HG03521 (cell line): ENCODE measurements at regions not wholly inside any gene's neighbourhood (a gene's known extent, or its start where the extent isn't known, plus 50 kb on each side); places are given as distances from the start of the nearest gene placed in this dataset.

Experiments used
- ATAC-seq: cut with Tn5 transposase; IDR thresholded peaks from one replicate; pipeline ENCODE4 v1.9.1; 2021; ENCODE audit warnings: mild to moderate bottlenecking, moderate library complexity; ENCODE audit not compliant: unreplicated experiment

- no peak for ATAC-seq
These were observed 239.2 kb downstream of the MSRB3 start for GRCh38 chr12:65517656-65518210.

- no peak for ATAC-seq
These were observed 240.3 kb downstream of the MSRB3 start for GRCh38 chr12:65518771-65519170.

GRCh38 chr12:65520658-65521057 lies 242.2 kb downstream of the MSRB3 start:
- ATAC-seq: no peak

GRCh38 chr12:65522956-65523860 lies 244.7 kb downstream of the MSRB3 start:
- no peak for ATAC-seq

- no peak for ATAC-seq
These were observed 246.2 kb downstream of the MSRB3 start for GRCh38 chr12:65524666-65525065.

GRCh38 chr12:65525491-65526141 lies 247.1 kb downstream of the MSRB3 start:
- ATAC-seq: no peak

- ATAC-seq: no peak
These were observed 247.8 kb downstream of the MSRB3 start for GRCh38 chr12:65526311-65526710.

- ATAC-seq: no peak
These were observed 249.6 kb downstream of the MSRB3 start for GRCh38 chr12:65528127-65528526.

GRCh38 chr12:65529106-65529505 lies 250.6 kb downstream of the MSRB3 start:
- ATAC-seq: no peak

GRCh38 chr12:65529771-65530435 lies 251.4 kb downstream of the MSRB3 start:
- no peak for ATAC-seq

GRCh38 chr12:65532162-65532561 lies 253.7 kb downstream of the MSRB3 start:
- no peak for ATAC-seq

- ATAC-seq: no peak
These were observed 254.3 kb downstream of the MSRB3 start for GRCh38 chr12:65532764-65533163.

- ATAC-seq: no peak
These were observed 254.8 kb downstream of the MSRB3 start for GRCh38 chr12:65533177-65533883.

- no peak for ATAC-seq
These were observed 255.9 kb downstream of the MSRB3 start for GRCh38 chr12:65534238-65534841.

GRCh38 chr12:65535946-65536345 lies 257.5 kb downstream of the MSRB3 start:
- ATAC-seq: no peak

GRCh38 chr12:65536351-65536750 lies 257.9 kb downstream of the MSRB3 start:
- no peak for ATAC-seq

GRCh38 chr12:65536876-65537681 lies 258.6 kb downstream of the MSRB3 start:
- no peak for ATAC-seq

GRCh38 chr12:65537978-65538377 lies 259.5 kb downstream of the MSRB3 start:
- ATAC-seq: no peak

- no peak for ATAC-seq
These were observed 260.5 kb downstream of the MSRB3 start for GRCh38 chr12:65539023-65539422.

- ATAC-seq: no peak
These were observed 261.7 kb downstream of the MSRB3 start for GRCh38 chr12:65540140-65540539.
